A673 (cell line): ENCODE measurements at regions not wholly inside any gene's neighbourhood (a gene's known extent, or its start where the extent isn't known, plus 50 kb on each side); places are given as distances from the start of the nearest gene placed in this dataset.

ENCODE experiments used
- EZH2 ChIP-seq: fragments of 200-600 bp; sonication (generic); IDR thresholded peaks from 2 replicates; pipeline ENCODE4 v1.6.1; 2017; ENCODE audit warnings: borderline replicate concordance, low read depth, mild to moderate bottlenecking, mixed read lengths, antibody characterized with exemption, low read length; ENCODE audit not compliant: poor library complexity, severe bottlenecking
- TF ChIP-seq, protein P1 (sequence below): fragments of 300-800, 200-600 bp; sonication (generic); conservative IDR thresholded peaks from 2 replicates; pipeline ENCODE4 v1.5.1; 2017; ENCODE audit warnings: low read depth, mild to moderate bottlenecking, antibody characterized with exemption, low read length, moderate library complexity, mixed read lengths

DNA sequence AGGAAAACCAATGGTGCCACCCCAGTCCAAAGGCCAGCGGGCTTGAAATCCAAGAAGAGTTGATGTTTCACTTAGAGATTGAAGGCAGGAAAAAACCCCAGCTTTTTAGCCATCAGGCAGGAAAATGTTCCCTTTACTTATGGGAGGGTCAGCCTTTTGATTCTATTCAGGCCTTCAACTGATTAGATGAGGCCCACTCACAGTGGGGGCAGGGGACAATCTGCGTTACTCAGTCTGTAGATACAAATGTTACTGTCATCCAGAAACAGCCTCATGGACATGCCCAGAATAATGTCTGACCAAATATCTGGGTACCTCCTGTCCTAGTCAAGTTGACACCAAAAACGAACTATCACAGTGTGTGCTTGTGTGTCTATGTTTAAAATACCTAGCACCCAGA lies 121.2 kb upstream of the KCNQ5 start:
- TF ChIP-seq, protein P1, sequence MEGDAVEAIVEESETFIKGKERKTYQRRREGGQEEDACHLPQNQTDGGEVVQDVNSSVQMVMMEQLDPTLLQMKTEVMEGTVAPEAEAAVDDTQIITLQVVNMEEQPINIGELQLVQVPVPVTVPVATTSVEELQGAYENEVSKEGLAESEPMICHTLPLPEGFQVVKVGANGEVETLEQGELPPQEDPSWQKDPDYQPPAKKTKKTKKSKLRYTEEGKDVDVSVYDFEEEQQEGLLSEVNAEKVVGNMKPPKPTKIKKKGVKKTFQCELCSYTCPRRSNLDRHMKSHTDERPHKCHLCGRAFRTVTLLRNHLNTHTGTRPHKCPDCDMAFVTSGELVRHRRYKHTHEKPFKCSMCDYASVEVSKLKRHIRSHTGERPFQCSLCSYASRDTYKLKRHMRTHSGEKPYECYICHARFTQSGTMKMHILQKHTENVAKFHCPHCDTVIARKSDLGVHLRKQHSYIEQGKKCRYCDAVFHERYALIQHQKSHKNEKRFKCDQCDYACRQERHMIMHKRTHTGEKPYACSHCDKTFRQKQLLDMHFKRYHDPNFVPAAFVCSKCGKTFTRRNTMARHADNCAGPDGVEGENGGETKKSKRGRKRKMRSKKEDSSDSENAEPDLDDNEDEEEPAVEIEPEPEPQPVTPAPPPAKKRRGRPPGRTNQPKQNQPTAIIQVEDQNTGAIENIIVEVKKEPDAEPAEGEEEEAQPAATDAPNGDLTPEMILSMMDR: no peak
- TF ChIP-seq EZH2: no peak
